ENCODE measurements at regions not wholly inside any gene's neighbourhood (a gene's known extent, or its start where the extent isn't known, plus 50 kb on each side); places are given as distances from the start of the nearest gene placed in this dataset.

GRCh38 chr13:32936716-32937115 lies 79.5 kb upstream of the KL start:
- ATAC-seq (replicated peaks in 6 of 8) = no peak
- Histone ChIP-seq H3K27ac (no peak overlapping the region), H3K4me1 (replicated peaks in 1 of 2) (peaks cover 0 to 6% of the 10 kb centered on the region in 2 donors), H3K4me3 (no peak overlapping the region)
- in situ Hi-C loops (cut with MboI; ENCODE audit: low pct_unique_long_range_greater_than_20kb in 2 of 9, low sequenced_read_pairs in 9 of 9, unreplicated experiment in 9 of 9) = no loop called here
- 20 to 100% (median 78%) methylated on average over 1 to 3 of the region's 3 CpGs; no CpG with 5 or more reads in 2 of the 10 experiments for WGBS, 10 experiments

DNA sequence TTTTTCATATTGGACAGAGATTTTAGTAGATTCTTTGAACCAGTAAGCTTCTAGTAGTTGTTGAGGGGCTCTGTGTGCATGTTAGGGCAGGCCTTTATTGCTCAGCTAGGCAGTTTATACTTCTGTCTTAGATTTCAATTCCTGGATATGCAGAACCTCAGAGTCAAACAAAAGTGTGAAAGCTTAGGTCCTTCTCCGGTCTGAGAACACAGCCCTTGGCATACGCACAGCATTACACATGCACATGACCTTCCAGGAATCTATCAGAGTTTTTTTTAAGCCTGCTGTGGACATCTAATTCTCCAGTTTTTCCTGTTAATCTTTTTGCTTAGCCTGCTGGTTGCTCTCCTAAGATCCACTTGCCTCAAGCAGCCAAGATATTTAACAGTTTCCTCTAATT lies 77.9 kb upstream of the KL start:
- peak in 2 of 8 experiments; percentile 80 to 85 for ATAC-seq (replicated peaks in 6 of 8)
- 23 to 100% (median 78%) methylated on average over 1 to 2 of the region's 2 CpGs; no CpG with 5 or more reads in 2 of the 10 experiments for WGBS, 10 experiments
- no peak overlapping the region for H3K4me3 ChIP-seq

DNA sequence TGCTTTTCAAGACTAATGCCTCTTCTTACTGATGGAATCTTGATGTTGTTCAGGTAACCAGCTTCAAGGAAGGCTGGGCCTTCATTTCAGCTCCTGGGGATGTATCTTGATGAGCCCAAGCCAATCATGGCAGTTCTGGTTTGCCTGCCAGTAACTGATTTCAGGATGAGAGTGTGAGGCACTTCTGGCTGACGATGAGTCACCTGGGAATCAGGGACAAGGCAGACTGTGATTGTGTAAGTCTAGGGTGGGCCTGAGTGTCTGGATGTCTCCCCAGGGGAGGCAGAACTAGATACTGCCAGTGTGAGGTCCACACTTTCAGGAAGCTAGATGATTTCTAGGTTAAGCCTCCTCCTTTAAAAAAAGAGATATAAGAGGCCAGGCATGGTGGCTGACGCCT lies 77.3 kb upstream of the KL start:
- peak in 2 of 8 experiments; percentile 56 to 61 for ATAC-seq (replicated peaks in 6 of 8)
- H3K27ac ChIP-seq = no peak overlapping the region
- 43 to 100% (median 85%) methylated on average over 1 to 2 of the region's 2 CpGs; no CpG with 5 or more reads in 5 of the 10 experiments for WGBS, 10 experiments
- in situ Hi-C loops (cut with MboI; ENCODE audit: low pct_unique_long_range_greater_than_20kb in 2 of 9, low sequenced_read_pairs in 9 of 9, unreplicated experiment in 9 of 9) = no loop called here
- H3K4me1 ChIP-seq (replicated peaks in 1 of 2) = peaks cover 0 to 6% of the 10 kb centered on the region in 2 donors
- H3K4me3 ChIP-seq = no peak overlapping the region

More for the DNA sequence above, 77.9 kb upstream of the KL start:
- peaks cover 0 to 6% of the 10 kb centered on the region in 2 donors for H3K4me1 ChIP-seq (replicated peaks in 1 of 2)
- H3K27ac ChIP-seq = no peak overlapping the region
- in situ Hi-C loops (cut with MboI; ENCODE audit: low pct_unique_long_range_greater_than_20kb in 2 of 9, low sequenced_read_pairs in 9 of 9, unreplicated experiment in 9 of 9) = no loop called here

DNA sequence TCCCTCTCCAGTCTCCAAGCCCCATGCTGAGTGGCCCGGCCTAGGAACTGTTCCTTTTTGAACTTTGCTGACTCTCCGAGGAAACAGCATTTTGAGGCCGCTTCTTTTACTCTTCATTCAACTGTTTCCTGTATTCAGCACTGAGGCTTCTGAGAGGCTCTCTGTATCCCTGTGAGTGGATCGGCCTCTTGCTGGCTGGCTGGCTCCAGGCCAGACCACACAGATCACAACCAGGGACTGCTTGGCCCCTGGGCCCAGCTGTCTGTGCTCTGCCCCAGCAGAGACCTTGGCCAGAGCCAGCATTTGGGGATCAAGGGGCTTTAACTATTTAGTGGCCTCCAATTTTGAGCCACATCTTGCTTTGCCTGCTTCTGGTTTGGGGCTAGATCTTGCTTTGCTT lies 75.6 kb upstream of the KL start:
- in situ Hi-C loops (cut with MboI; ENCODE audit: low pct_unique_long_range_greater_than_20kb in 2 of 9, low sequenced_read_pairs in 9 of 9, unreplicated experiment in 9 of 9) = no loop called here
- peaks cover 0 to 6% of the 10 kb centered on the region in 2 donors for H3K4me1 ChIP-seq (replicated peaks in 1 of 2)
- no peak overlapping the region for H3K4me3 ChIP-seq
- peak in 6 of 8 experiments; percentile 42 to 100 (median 68) for ATAC-seq (replicated peaks in 6 of 8)
- no peak overlapping the region for H3K27ac ChIP-seq
- WGBS, 10 experiments = 0 to 100% (median 52%) methylated on average over 1 to 4 of the region's 4 CpGs; no CpG with 5 or more reads in 4 of the 10 experiments

DNA sequence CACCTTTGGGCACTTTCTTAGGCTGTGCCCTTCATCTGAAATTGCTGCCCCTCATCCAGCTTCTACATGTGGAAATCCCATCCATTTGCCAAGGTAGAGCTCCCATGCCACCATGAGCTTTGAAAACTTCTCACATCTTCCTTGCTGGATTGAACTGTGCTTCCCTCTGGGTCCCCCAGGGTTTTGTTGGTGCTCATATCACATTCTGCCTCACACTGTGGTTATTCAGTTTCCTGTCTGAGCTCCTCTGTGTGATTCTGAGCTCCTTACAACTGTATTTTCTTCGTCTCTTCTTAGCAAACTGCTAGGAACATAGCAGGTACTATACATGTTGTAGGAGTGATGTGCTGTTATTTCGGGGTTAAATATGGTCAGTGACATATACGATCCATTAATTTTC lies 74.9 kb upstream of the KL start:
- in situ Hi-C loops (cut with MboI; ENCODE audit: low pct_unique_long_range_greater_than_20kb in 2 of 9, low sequenced_read_pairs in 9 of 9, unreplicated experiment in 9 of 9) = no loop called here
- Histone ChIP-seq H3K4me1 (replicated peaks in 1 of 2) (peaks cover 3 to 6% of the 10 kb centered on the region in 2 donors), H3K27ac (no peak overlapping the region), H3K4me3 (no peak overlapping the region)
- ATAC-seq (replicated peaks in 6 of 8) = no peak
- WGBS, 10 experiments = 81 to 93% (median 85%) methylated on average over 1 to 3 of the region's 3 CpGs; no CpG with 5 or more reads in 4 of the 10 experiments

GRCh38 chr13:32946558-32946957 lies 69.7 kb upstream of the KL start:
- in situ Hi-C loops (cut with MboI; ENCODE audit: low pct_unique_long_range_greater_than_20kb in 2 of 9, low sequenced_read_pairs in 9 of 9, unreplicated experiment in 9 of 9) = no loop called here
- no peak for ATAC-seq (replicated peaks in 6 of 8)
- WGBS, 10 experiments = 40 to 100% (median 83%) methylated on average over 1 to 5 of the region's 5 CpGs; no CpG with 5 or more reads in 3 of the 10 experiments
- Histone ChIP-seq H3K4me3 (no peak overlapping the region), H3K27ac (peak overlapping the region in 1 of 2 donors; percentile 26), H3K4me1 (replicated peaks in 1 of 2) (peaks cover 21 to 45% of the 10 kb centered on the region in 2 donors)

DNA sequence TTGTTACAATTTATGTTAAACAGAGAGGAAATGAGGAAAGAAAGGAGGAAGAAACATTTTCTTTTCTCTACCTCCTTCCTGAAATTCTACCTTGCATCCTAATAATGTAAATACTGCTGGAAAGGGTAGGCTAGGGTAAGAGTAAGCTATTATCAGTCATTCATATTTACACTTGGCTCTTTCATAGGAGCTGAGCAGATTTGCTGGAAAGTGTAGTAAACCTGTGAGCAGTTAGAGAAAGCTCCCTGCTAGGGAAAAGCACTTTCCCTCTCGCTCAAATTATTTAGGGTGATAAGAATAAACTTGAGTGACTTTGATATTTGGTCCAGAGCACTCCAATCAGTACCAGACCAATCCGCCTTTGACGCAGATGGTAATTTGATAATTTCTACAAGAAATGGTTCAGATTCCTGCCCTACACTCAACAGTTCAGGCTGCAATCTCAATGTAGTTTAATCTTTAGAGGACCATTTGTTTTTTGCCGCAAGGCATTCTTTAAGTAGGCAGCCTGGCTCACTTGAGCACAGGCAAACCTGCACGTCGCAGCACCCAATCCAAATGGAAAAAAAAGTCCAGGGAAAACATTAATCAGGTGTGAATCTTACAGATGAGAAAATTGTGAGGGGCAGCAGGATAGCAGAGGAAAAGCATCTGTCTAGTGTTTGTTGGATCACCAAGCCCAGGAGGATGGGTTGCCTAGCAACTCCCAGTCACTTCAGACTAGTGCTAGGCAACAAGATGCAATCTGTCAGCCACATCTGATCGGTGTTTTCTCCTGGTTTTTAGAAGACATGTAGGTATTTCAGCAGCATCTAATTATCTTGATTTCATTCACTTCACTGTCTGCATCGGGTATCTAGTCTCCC lies 68.6 kb upstream of the KL start:
- in situ Hi-C loops (cut with MboI; ENCODE audit: low pct_unique_long_range_greater_than_20kb in 2 of 9, low sequenced_read_pairs in 9 of 9, unreplicated experiment in 9 of 9) = no loop called here
- 0 to 81% (median 55%) methylated on average over 1 to 8 of the region's 8 CpGs for WGBS, 10 experiments
- ATAC-seq (replicated peaks in 6 of 8) = peak in 5 of 8 experiments; percentile 98 to 99 (median 98)
- no peak overlapping the region for H3K4me3 ChIP-seq
- H3K27ac ChIP-seq = peak overlapping the region; percentile 63 to 81
- H3K4me1 ChIP-seq (replicated peaks in 1 of 2) = peaks cover 21 to 45% of the 10 kb centered on the region in 2 donors

DNA sequence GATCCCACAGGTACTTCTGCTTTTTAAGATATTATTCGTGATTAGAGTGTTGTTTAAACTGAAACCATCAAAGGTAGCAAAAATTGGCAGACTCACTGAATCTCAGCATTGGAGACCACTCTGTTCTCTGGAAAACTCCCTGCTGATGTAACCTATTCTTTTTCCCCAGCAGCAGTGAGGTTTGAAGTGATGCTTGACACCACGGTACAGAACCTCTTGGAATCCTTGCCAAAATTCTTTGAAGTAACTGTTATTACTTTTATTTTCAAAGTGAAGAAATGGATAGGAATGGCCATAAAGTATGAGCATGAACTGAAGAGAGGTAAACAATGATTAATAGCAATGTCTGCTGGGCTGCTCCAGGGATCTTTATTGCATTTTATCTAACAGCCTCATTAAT lies 66.4 kb upstream of the KL start:
- no peak overlapping the region for H3K27ac ChIP-seq
- WGBS, 10 experiments = 0 to 100% (median 58%) methylated on average over 1 to 2 of the region's 2 CpGs
- H3K4me1 ChIP-seq (replicated peaks in 1 of 2) = peaks cover 24 to 45% of the 10 kb centered on the region in 2 donors
- no peak overlapping the region for H3K4me3 ChIP-seq
- ATAC-seq (replicated peaks in 6 of 8) = no peak
- in situ Hi-C loops (cut with MboI; ENCODE audit: low pct_unique_long_range_greater_than_20kb in 2 of 9, low sequenced_read_pairs in 9 of 9, unreplicated experiment in 9 of 9) = no loop called here

GRCh38 chr13:32951580-32951979 lies 64.6 kb upstream of the KL start:
- Histone ChIP-seq H3K27ac (no peak overlapping the region), H3K4me3 (no peak overlapping the region), H3K4me1 (replicated peaks in 1 of 2) (peaks cover 24 to 40% of the 10 kb centered on the region in 2 donors)
- no peak for ATAC-seq (replicated peaks in 6 of 8)
- 90% methylated on average over 1 of the region's 1 CpG; no CpG with 5 or more reads in 9 of the 10 experiments for WGBS, 10 experiments
- in situ Hi-C loops (cut with MboI; ENCODE audit: low pct_unique_long_range_greater_than_20kb in 2 of 9, low sequenced_read_pairs in 9 of 9, unreplicated experiment in 9 of 9) = no loop called here

DNA sequence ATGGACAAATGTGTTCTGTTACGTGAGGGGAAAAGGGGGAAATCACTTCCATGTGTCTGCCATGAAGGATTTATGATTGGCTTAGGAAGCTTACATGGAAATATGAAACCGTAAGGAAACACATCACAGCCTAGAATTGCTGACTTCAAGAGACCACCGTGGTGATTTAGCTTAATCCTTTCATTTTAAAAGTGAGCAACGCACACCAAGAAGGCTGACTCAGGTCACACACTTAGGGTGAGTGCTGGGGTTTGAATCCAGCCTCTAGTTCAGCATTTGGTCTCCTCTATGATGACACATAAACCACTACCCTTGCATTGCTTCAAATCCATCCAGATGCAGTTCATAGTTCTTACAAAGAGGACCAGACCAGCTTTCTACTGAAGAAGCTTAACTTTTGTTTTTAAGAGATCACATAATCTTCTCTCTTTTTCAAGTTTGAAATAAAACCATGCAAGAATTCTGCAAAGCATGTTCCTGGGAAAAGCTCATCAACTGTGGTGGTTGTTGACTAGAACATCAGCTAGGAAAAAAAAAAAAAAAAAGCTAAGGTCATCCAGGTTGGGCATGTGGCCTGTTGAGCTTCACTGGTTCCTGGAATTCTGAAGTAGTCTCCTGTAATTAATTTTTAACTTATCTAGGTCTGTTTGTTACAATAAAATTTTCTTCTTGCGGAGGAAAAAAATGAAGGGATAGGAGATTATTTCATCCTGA lies 60.2 kb upstream of the KL start:
- in situ Hi-C loops (cut with MboI; ENCODE audit: low pct_unique_long_range_greater_than_20kb in 2 of 9, low sequenced_read_pairs in 9 of 9, unreplicated experiment in 9 of 9) = no loop called here
- 45 to 100% (median 70%) methylated on average over 2 to 5 of the region's 5 CpGs for WGBS, 10 experiments
- peak in 1 of 8 experiments; percentile 35 for ATAC-seq (replicated peaks in 6 of 8)
- Histone ChIP-seq H3K4me1 (replicated peaks in 1 of 2) (peaks cover 0 to 3% of the 10 kb centered on the region in 2 donors), H3K4me3 (no peak overlapping the region), H3K27ac (no peak overlapping the region)

DNA sequence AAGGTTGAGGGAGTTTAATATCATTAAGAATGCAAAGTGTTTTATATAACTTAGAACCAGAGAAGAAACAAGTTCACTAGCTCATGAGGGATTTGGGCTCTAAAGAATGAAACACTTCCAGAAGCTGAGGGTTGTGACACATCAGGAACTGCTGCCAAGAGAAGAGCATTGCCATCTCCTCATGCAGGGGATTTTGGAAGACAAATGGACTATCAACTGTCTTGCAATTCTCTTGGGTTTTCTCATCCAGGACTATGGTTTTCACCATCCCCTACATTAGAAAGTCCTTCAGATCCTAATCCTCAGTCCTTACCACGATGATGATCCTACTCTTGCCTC lies 59.7 kb upstream of the KL start:
- Histone ChIP-seq H3K4me1 (replicated peaks in 1 of 2) (peaks cover 0 to 3% of the 10 kb centered on the region in 2 donors), H3K4me3 (no peak overlapping the region), H3K27ac (no peak overlapping the region)
- no peak for ATAC-seq (replicated peaks in 6 of 8)
- 0 to 50% methylated on average over 1 of the region's 1 CpG; no CpG with 5 or more reads in 8 of the 10 experiments for WGBS, 10 experiments
- in situ Hi-C loops (cut with MboI; ENCODE audit: low pct_unique_long_range_greater_than_20kb in 2 of 9, low sequenced_read_pairs in 9 of 9, unreplicated experiment in 9 of 9) = no loop called here

- WGBS, 10 experiments = 53 to 100% (median 89%) methylated on average over 1 to 4 of the region's 4 CpGs; no CpG with 5 or more reads in 5 of the 10 experiments
- ATAC-seq (replicated peaks in 6 of 8) = no peak
- H3K4me3 ChIP-seq = no peak overlapping the region
- H3K4me1 ChIP-seq (replicated peaks in 1 of 2) = no peaks in the 10 kb centered on the region
- H3K27ac ChIP-seq = no peak overlapping the region
- in situ Hi-C loops (cut with MboI; ENCODE audit: low pct_unique_long_range_greater_than_20kb in 2 of 9, low sequenced_read_pairs in 9 of 9, unreplicated experiment in 9 of 9) = no loop called here
Observed at GRCh38 chr13:32960626-32961025, 55.6 kb upstream of the KL start.

GRCh38 chr13:32961724-32962123 lies 54.5 kb upstream of the KL start:
- no peak for ATAC-seq (replicated peaks in 6 of 8)
- in situ Hi-C loops (cut with MboI; ENCODE audit: low pct_unique_long_range_greater_than_20kb in 2 of 9, low sequenced_read_pairs in 9 of 9, unreplicated experiment in 9 of 9) = no loop called here
- Histone ChIP-seq H3K4me1 (replicated peaks in 1 of 2) (no peaks in the 10 kb centered on the region), H3K4me3 (no peak overlapping the region), H3K27ac (no peak overlapping the region)
- 0 to 100% (median 75%) methylated on average over 1 of the region's 1 CpG; no CpG with 5 or more reads in 5 of the 10 experiments for WGBS, 10 experiments

Measured in motor neuron (in vitro differentiated cells).